NCI-H1436 (cell line): ENCODE measurements at regions not wholly inside any gene's neighbourhood (a gene's known extent, or its start where the extent isn't known, plus 50 kb on each side); places are given as distances from the start of the nearest gene placed in this dataset.

ENCODE experiments used
- DNase-seq: peaks from one replicate; lab custom pipeline; 2025; lab: John Stamatoyannopoulos, UW

DNA sequence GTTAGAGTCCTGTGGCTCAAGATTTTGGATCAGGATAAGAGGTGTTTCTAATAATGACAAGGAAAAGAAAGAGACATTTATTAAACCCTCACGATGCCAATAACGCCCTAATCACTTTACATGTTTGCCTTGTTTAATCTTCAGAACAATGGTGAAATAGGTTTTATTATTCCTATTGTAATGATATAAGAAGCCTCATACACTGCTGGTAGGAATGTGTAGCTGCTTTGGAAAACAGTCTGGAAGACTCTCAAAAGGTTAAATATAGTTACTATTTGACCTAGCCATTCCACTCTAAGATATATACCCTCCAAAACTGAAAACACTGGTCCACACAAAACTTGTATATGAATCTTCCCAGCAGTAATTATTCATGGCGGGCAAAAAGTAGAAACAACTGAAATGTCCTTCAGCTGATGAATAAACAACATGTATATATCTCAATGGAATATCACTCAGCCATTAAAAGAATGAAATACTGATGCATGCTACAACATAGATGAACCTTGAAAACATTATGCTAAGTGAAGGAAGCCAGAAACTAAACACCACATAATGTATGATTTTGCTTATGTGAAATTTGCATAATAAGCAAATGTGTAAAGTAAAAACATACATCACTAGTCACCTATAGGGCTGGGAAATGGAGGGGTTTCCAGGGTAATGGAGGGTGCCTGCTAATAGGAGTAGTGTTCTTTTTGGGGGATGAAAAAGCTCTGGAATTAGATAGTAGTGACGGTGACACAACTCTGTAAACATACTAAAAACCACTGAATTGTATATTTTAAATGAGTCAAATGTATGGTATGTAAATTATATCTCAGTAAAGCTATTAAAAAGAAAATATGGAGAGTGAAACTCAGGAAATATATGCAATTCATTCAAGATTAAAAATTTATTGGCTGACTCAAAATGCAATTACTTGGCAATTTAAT is 76.9 kb upstream of the ANK3 start:
- no peak for DNase-seq

DNA sequence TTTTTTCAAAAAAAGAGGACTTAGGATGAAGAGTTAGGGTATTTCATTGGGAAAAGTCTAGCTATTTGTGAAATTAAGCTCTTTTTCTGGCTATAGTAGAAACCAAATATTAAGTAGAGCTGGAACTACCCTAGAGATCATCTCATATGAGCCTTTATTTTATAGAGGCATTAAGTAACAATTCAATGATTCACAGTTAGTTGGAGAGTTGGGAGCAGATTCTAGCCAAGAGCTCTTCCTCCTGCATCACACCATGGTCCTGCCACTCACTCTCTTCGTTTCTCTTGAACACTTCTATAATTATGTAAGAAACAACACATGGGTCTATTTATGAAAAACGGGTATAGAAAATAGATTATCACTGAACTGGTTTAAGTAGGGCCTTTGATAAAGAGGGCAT is 76.1 kb upstream of the ANK3 start:
- DNase-seq, result no peak

DNA sequence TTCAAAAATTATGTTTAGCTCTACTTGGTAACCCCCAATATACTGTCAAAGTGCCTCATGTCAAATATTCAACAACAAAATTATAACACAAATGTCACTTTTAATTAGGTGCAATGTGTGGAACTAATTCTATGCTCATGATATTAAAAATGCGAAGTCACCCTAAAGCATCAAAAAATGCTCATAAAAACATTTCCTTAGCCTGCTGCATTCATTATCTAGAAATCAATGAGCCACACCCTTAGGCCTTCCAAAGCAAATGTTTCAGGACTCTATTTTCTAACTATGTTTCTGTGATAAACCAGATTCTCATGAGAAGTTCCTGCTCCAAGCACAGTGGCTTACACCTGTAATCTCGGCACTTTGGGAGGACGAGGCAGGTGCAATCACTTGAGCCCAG is 75.0 kb upstream of the ANK3 start:
- DNase-seq, result no peak

DNA sequence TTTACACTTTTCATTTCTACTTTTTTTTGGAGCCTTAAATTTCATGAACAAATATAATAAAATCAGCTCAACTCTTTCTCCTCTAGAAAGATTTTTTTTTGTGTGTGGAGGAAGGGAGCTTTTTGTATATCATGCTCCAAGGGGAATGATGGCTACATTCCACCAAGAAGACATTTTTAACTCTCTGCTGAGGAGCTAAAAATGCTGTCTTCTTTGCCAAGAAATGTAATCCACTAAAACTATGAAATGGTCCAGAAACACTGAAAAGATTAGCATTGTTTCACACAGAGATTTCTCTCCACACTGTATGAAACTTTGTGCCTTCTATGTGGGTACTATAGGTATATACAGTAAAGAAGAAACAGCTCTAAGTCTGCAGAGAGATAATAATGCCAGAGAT is 74.1 kb upstream of the ANK3 start:
- no peak for DNase-seq

DNA sequence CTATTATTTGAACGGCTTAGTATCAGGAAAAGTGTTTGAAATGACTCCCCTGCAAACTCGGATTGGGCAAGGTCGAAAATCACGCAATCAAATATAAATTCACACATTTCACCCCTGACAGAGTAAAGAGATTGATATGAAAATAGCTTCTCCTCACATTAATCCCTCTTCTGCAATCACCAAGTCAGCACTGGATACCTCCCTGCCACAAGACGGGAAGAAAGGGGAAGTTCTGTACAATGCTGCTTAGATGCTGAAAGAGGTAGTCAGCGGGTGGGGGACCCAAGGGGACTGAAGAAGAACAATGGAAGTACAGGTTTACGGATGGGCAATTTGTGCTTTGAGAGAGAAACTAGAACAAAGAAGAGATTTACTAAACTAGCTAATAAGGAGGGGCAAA is 72.0 kb upstream of the ANK3 start:
- no peak for DNase-seq

DNA sequence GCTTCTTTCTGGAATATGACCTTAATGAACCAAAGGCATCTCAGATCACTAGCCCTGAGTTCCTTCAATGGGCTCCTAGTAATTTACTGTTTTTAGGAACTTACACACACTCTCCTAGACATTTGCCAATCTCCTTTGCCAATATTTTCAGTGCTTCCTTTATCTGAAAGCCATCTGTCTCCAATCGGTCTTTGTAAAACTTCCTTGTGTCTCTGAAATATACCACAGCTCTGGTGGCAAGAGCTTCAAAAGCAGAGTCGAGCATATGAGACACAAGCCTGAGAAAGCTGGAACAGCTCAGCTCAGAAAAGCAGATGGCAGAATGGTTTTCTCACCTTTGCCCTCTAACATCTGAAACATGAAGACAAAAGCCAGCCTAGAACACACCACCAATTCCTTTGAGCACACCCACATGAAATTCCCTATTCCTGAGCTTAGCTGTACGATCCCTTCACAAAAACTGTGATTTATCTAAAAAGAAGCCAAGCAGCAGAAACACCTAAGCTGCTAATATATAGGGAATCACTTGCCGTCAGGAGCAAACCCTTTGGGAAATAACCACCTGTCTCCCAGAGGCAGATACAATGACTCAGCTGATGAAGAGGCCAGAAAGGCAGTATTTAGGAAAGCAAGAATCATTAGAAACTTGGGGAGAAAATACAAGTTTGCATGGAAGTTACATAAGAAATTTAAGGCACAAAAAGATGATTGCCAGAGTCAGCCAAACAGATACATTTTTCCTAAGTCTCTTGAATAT is 70.2 kb upstream of the ANK3 start:
- no peak for DNase-seq

DNA sequence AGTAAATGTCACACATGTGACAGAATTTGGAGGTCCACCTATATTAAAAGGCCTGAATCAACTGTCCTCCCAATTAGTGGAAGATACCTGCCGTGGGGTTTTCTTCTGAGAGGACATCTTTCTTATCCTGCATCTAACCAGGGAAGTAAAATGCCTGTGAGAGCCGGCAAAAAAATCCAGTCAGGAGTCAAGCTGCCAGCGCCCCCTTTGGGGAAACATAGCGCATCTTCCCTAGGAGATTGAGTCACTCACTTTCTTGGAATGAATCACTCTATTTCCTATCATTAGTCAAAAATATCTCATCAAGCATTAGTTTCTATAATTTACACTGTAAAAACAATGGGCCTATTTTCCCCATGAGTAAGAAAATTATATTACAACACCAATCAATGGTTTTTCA is 66.4 kb upstream of the ANK3 start:
- no peak for DNase-seq

DNA sequence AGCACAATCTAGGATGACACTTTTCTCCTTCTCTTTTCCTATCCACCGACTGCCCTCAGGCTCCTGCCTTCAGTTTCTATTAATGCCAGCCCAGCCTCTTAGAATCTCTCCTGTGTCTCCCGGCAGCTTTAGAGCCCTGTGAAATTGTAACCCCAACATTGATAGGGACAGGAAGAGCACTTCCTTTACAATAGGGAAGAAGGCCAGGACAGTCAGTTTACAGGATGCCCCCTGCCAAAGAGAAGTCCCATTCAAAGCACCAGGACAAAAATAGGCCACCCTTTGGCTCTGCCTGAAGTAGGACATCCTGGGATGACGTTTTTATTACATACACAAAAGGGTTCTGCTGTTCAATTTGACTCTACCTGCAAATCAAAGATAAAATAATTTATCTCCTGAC is 64.7 kb upstream of the ANK3 start:
- DNase-seq, result no peak

DNA sequence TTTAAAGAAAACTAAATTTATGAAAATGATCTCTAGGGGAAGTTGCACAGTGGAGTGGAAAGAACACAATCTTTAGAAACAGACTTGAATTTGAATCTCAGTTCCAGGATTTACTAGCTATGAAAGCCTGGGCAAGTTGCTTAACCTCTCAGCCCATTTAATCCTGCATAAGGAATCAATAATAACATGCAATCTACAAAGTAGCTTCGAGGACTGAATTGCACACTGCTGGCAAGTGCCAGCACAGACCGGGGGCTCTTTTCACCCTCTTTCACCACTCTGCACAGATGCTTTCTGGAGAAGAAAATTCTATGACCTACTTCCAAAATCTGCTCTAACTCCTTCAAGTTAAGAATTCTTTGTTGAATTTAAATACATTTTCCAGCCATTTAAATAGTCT is 63.4 kb upstream of the ANK3 start:
- no peak for DNase-seq

DNA sequence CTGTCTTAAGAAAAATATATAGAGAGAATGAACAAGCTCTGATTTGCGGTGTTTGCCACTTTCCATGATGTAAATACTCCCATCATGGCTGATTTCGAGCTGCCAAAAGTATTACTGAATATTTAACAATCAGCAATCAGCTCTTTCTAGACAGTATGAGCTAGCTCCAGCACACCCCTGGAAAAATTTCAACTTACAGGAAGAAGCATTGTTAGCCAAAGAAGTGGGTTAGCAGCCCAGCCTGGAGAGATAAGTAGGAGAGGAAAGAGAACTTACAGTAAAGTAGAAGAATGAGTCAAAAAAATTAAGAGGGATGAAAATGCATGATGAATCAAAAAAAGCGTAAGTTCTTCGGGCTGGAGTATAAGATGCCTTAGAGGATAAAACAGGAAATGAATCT is 60.6 kb upstream of the ANK3 start:
- DNase-seq, result no peak

DNA sequence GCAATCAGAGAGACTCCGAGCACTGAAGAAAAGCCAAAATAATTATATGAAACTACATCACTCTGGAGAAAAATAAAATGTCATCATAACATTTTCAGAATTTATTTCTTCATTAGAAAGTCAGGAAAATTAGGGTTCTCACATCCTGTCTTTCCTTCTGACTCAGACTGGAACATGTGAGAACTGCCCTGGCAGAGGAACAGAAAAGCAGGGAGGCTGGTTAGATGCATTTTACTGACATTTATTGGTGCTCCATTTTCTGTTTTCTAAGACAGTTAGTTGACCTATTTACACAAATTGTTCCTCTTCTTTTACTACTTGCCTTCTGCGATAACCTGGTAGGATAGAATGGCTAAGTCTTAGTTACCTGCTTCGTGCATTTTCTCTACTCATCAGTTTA is 58.6 kb upstream of the ANK3 start:
- DNase-seq, result no peak

DNA sequence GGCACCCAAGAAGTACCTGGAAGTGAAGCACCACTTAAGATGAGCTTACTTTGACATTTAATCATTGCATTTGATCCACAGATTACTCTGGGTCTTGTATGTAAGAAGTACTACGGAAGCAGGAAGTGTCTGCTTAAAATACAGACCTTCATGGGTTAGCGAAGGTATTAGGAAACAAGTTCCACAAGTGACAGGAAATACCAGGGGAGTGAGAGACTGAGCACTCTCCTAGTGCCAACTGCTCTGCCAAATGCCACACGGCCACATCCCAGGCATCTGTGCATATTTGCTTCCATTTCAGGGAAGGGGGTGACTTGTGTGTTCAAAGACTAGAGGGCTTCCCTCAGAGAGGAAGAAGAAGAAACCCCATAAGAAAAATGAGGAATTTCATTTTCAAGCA is 57.2 kb upstream of the ANK3 start:
- no peak for DNase-seq

DNA sequence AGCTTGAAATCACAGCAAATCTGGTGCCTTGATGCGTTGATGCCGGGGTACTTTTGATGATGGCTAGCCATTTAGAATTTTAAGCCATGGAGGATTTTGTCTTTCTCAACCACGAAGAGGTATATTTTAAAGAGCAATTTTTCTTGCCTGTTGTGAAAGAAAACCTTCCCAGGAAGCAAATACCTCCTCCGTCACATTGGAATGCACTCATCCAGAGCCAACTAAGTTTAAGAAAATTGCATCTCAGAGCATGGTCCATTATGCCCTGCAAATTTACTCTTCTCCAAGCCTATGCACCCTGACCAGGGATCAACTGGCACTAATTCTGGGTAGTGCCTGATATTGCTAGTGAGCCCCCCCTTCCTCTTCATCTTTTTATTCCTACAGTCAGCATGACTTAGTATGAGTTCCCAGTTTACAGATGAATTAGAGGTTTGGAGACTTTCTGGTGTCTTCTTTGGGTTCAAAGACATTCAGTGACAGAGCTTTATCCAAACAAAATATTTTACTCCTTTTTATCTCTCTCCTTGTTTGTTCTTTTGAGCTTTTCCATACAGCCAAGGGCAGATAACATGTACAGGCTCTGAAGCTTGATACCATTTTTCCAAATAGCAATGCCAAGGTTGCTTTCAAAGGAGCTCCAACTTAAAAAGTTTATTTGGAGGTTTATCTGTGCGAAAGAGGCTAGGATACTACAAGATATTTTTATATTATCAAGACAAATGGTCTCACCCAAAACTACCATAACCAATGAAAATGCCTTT is 56.6 kb upstream of the ANK3 start:
- DNase-seq, result no peak

DNA sequence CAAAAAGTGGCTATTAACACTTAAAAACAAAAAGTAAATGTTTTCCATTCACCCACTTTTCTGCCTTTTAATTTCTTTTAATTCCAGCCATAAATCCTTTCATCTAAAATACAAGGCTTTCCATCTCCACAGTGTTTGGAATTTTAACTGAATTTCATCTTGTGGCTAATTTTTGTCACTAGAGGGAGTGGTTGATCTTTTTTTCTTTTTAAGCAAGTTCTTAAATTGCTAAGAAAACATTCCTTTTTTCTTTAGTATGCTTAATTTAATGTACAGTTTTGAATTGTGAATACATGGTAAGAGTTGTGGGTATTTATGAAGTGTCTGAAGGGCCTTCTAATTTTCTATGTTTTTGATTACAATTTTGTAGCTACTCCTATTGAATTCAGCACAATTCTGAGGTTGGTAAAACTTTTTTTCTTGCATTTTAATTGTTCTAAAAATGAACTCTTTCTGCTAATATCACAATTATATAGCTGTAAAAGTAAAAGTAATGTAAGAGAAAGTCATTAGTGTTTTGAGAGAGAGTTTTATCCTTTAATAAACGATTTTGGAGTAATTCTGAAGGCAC is 54.9 kb upstream of the ANK3 start:
- peak; percentile 15 for DNase-seq

DNA sequence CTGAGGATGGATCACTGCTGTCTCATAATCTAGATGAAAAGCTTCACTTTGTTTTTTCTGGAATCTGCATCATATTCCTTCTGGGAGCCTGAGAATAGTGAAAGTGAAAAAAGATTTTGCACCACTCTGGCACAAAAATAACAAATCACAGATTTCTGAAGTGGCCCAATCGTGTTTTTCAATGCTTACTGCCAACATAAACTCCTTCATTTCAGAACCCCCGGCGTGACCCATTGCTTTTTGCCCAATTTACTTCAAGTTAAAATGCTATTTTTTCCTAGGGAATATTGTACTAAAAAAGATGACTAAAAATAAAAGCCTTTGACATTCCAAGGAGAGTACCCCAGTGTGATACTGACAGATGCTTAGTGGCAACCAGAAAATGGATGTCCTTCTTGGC is 53.7 kb upstream of the ANK3 start:
- no peak for DNase-seq

DNA sequence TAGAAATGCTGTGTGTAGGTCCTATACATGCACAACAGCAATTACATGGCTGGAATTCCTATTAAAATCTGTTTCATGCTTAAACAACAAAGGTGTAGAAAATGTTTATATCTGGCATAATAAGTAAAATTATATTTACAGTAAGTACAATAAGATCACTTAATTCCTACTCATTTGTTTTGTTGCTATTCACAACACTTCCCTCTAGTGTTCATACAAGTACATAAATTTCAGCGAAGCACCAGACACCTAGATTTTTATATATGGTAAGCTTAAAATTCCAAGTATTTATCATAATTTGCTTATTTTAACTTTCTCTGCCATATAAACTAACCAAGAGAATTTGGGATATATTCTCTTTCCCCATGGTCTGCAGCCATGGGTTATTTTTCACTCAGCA is 51.8 kb upstream of the ANK3 start:
- no peak for DNase-seq

DNA sequence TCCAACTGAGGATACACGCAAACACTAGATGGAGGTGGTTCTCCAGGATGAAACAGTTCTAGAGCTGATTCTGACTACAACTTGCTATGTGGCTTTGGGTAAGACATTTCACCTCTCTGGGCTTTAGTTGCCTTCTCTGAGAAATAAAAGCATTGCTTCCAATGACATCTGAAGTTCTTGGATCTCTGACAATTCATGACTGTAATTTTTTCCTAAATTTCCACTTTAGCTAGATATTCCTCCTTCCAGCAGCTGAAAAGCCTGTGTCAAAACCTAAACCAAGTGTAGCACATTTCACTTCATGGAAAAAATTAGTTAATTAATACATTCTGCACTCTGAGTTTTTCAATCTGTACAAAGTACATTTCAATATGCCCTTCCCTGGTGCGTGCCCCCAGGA is 50.0 kb upstream of the ANK3 start:
- DNase-seq, result no peak
